NB4 (cell line): ENCODE measurements at regions not wholly inside any gene's neighbourhood (a gene's known extent, or its start where the extent isn't known, plus 50 kb on each side); places are given as distances from the start of the nearest gene placed in this dataset.

ENCODE experiments used
- DNase-seq: peaks from one replicate; pipeline ENCODE4 v3.0.0; 2010; ENCODE audit warnings: low read depth
- H3K4me3 ChIP-seq: one replicate; pipeline ENCODE4 v1.5.1; 2011; ENCODE audit warnings: mild to moderate bottlenecking, low read depth, low read length, moderate library complexity
- CTCF ChIP-seq: IDR thresholded peaks from one replicate; pipeline ENCODE4 v1.5.1; 2012; ENCODE audit warnings: low read depth, low read length
- MAX ChIP-seq: IDR thresholded peaks from 2 replicates; pipeline ENCODE4 v1.6.1; 2011; ENCODE audit warnings: low read depth, low read length
- MYC ChIP-seq: IDR thresholded peaks from 2 replicates; pipeline ENCODE4 v1.6.1; 2011; ENCODE audit warnings: low read depth, low read length
- POLR2A ChIP-seq: IDR thresholded peaks from 2 replicates; pipeline ENCODE4 v1.6.1; 2011; ENCODE audit warnings: mild to moderate bottlenecking; ENCODE audit not compliant: insufficient read length; ENCODE audit errors: extremely low read depth

- H3K4me3 ChIP-seq, result no peak overlapping the region
- no peak for DNase-seq
- TF ChIP-seq MYC (no peak), POLR2A (no peak), CTCF (no peak), MAX (no peak)
Observed at GRCh38 chr4:171667906-171668305, 145.3 kb upstream of the GALNTL6 start.

- DNase-seq, result no peak
- TF ChIP-seq MAX (no peak), MYC (no peak), CTCF (no peak), POLR2A (no peak)
- no peak overlapping the region for H3K4me3 ChIP-seq
Observed at GRCh38 chr4:171651071-171651470, 162.1 kb upstream of the GALNTL6 start.

- TF ChIP-seq CTCF, result peak; percentile 10
- TF ChIP-seq POLR2A, result no peak
- no peak for TF ChIP-seq MYC
- TF ChIP-seq MAX, result no peak
- DNase-seq, result no peak
- H3K4me3 ChIP-seq, result no peak overlapping the region
Observed at GRCh38 chr4:171650543-171650942, 162.7 kb upstream of the GALNTL6 start.

- TF ChIP-seq MAX, result no peak
- no peak for DNase-seq
- H3K4me3 ChIP-seq, result no peak overlapping the region
Observed at GRCh38 chr4:171648926-171649325, 164.3 kb upstream of the GALNTL6 start.

GRCh38 chr4:171646984-171647383, 166.2 kb upstream of the GALNTL6 start:
- no peak overlapping the region for H3K4me3 ChIP-seq
- no peak for TF ChIP-seq POLR2A
- TF ChIP-seq CTCF, result no peak
- no peak for DNase-seq

- TF ChIP-seq MYC (no peak), POLR2A (no peak), CTCF (no peak), MAX (no peak)
- peak; percentile 1 for DNase-seq
- no peak overlapping the region for H3K4me3 ChIP-seq
Observed at GRCh38 chr4:171644430-171645057, 168.7 kb upstream of the GALNTL6 start.
